ENCODE measurements at regions not wholly inside any gene's neighbourhood (a gene's known extent, or its start where the extent isn't known, plus 50 kb on each side); places are given as distances from the start of the nearest gene placed in this dataset.

- Histone ChIP-seq H3K4me3 (no peak overlapping the region), H3K9me3 (no peaks in the 10 kb centered on the region), H3K36me3 (no peaks in the 10 kb centered on the region), H3K4me1 (ENCODE audit: insufficient read depth) (no peaks in the 10 kb centered on the region), H3K27ac (no peak overlapping the region), H3K27me3 (no peaks in the 10 kb centered on the region)
- no peak for DNase-seq
- intact Hi-C loops (cut with DNase I): no loop called here
- TF ChIP-seq CTCF (IDR thresholded peaks at IDR 0.05) (no peak), POLR2A (IDR thresholded peaks at IDR 0.05) (no peak), EP300 (IDR thresholded peaks at IDR 0.05) (no peak)
- WGBS, 3 donors: 9 to 13% (median 9%) methylated on average over 2 of the region's 2 CpGs
Measured at GRCh38 chr14:47959740-47960139, 284.3 kb upstream of the MDGA2 start.

DNA sequence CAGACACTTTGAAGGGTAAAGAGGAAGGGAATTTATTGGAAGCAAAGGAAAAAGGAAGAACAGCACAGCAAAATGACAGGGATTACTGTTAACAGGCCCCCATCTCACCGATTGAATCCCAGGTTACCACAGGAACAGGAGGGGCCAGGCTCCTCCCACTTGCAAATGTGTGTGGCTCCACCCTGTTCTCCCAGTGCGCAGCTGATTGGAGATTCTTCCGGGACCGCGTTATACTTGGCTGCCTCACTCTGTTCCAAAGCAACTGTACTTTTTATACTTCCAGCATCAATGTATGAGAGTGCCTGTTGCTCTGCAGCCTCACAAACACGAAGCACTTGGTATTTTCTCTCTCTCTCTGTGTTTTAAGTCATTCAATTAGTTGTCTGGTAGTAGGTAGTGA lies 273.6 kb upstream of the MDGA2 start:
- WGBS, 3 donors: 68 to 81% (median 77%) methylated on average over 6 of the region's 6 CpGs
- intact Hi-C loops (cut with DNase I): no loop called here
- no peaks in the 10 kb centered on the region for H3K36me3 ChIP-seq
- no peak overlapping the region for H3K4me3 ChIP-seq
- no peak for TF ChIP-seq EP300 (IDR thresholded peaks at IDR 0.05)
- no peak for TF ChIP-seq POLR2A (IDR thresholded peaks at IDR 0.05)
- TF ChIP-seq CTCF (IDR thresholded peaks at IDR 0.05): no peak
- no peak overlapping the region for H3K27ac ChIP-seq
- no peaks in the 10 kb centered on the region for H3K27me3 ChIP-seq
- no peak for DNase-seq
- no peaks in the 10 kb centered on the region for H3K4me1 ChIP-seq (ENCODE audit: insufficient read depth)
- no peaks in the 10 kb centered on the region for H3K9me3 ChIP-seq

DNA sequence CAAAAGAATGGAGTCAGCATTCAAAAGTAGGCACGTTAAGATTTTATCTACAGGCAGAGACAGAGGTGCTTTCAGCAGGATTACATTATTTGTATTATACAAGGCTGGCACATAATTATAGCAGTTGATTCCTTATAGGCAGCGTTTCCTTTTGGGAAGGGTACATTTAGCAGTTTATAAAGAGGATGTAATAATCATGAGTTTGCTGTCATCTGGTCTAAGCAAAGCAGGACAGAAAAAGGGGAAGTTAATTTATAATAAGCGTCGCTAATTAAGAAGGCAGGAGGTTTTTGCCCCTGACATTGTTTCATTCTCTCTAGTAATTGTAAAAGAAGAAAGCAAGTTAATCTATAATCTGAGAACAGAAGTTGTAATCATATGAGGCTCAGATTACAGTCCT lies 259.9 kb upstream of the MDGA2 start:
- intact Hi-C loops (cut with DNase I): no loop called here
- Histone ChIP-seq H3K27ac (no peak overlapping the region), H3K4me1 (ENCODE audit: insufficient read depth) (no peaks in the 10 kb centered on the region), H3K36me3 (no peaks in the 10 kb centered on the region), H3K27me3 (no peaks in the 10 kb centered on the region), H3K9me3 (no peaks in the 10 kb centered on the region), H3K4me3 (no peak overlapping the region)
- WGBS, 3 donors: 52 to 67% (median 58%) methylated on average over 4 of the region's 4 CpGs
- DNase-seq: no peak
- TF ChIP-seq CTCF (IDR thresholded peaks at IDR 0.05) (no peak), EP300 (IDR thresholded peaks at IDR 0.05) (no peak), POLR2A (IDR thresholded peaks at IDR 0.05) (no peak)

GRCh38 chr14:47929334-47929733 lies 253.9 kb upstream of the MDGA2 start:
- H3K4me1 ChIP-seq (ENCODE audit: insufficient read depth): no peaks in the 10 kb centered on the region
- DNase-seq: no peak
- no peaks in the 10 kb centered on the region for H3K36me3 ChIP-seq
- intact Hi-C loops (cut with DNase I): no loop called here
- TF ChIP-seq CTCF (IDR thresholded peaks at IDR 0.05) (no peak), POLR2A (IDR thresholded peaks at IDR 0.05) (no peak), EP300 (IDR thresholded peaks at IDR 0.05) (no peak)
- no peaks in the 10 kb centered on the region for H3K27me3 ChIP-seq
- H3K4me3 ChIP-seq: no peak overlapping the region
- no peaks in the 10 kb centered on the region for H3K9me3 ChIP-seq
- H3K27ac ChIP-seq: no peak overlapping the region

DNA sequence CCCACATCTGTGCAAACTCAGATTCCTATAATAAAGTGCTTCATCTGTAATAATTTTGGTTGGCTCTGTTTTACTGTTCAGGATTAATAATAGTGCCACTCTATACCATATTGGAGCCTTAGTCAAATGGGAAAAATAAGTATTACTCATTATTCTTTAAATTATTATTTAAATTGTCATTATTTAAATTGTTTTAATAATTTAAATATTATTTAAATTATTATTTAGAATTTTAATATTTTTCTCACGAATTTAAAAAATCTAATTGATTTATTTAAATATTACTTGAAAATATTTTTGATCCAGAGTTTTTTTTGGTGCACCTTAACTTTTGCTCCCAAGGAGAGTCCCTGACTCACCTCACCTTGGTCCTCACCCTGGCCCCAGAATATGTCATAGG lies 245.7 kb upstream of the MDGA2 start:
- Histone ChIP-seq H3K9me3 (no peaks in the 10 kb centered on the region), H3K36me3 (no peaks in the 10 kb centered on the region), H3K27ac (no peak overlapping the region), H3K4me3 (no peak overlapping the region), H3K27me3 (no peaks in the 10 kb centered on the region), H3K4me1 (ENCODE audit: insufficient read depth) (no peaks in the 10 kb centered on the region)
- no peak for DNase-seq
- TF ChIP-seq POLR2A (IDR thresholded peaks at IDR 0.05) (no peak), EP300 (IDR thresholded peaks at IDR 0.05) (no peak), CTCF (IDR thresholded peaks at IDR 0.05) (no peak)
- 1 to 80% (median 48%) methylated on average over 1 of the region's 1 CpG for WGBS, 3 donors
- intact Hi-C loops (cut with DNase I): no loop called here

All from ovary (tissue), 7 donors.